ENCODE measurements at regions not wholly inside any gene's neighbourhood (a gene's known extent, or its start where the extent isn't known, plus 50 kb on each side); places are given as distances from the start of the nearest gene placed in this dataset.

DNA sequence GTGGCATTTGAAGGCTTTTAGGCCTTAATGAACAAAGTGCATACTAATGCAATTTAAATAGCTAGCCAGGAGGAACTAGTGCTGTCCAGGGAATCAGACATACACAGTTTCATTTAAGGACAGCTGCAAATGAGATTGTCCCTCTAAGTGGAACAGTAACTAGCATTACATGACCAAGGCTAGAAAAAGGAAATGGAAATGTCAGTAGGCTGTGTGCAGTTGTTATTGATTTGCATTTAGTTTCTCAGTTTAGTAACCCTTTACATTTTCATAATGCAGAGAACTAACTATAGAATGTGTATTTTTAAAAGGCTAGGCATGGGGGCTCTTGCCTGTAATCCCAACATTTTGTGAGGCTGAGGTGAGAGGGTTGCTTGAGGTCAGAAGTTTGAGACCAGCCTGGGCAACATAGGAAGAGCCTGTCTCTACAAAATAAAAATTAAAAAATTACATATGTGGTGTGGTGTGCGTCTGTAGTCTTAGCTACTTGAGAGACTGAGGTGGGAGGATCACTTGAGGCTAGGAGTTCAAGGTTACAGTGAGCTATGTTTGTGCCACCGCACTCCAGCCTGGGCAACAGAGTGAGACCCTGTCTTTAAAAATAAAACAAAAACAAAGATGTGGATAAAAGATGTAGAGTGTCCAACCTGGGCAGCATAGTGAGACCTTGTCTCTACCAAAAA lies 468.0 kb downstream of the UTRN start:
- Histone ChIP-seq H3K79me2 (ENCODE audit: insufficient read depth, low read length) (no peaks in the 10 kb centered on the region), H4K20me1 (ENCODE audit: insufficient read depth, low read length) (no peaks in the 10 kb centered on the region), H3K4me3 (replicated peaks in 1 of 3; ENCODE audit: insufficient read depth in 1 of 3, low read depth in 2 of 3, low read length in 3 of 3) (no peak overlapping the region), H2AFZ (ENCODE audit: low read length) (no peak overlapping the region), H3K27ac (ENCODE audit: extremely low read length, insufficient read depth, low read length) (no peak overlapping the region), H3K4me2 (ENCODE audit: low read depth, low read length) (no peak overlapping the region), H3K36me3 (replicated peaks in 1 of 2; ENCODE audit: control insufficient read depth in 1 of 2, insufficient read depth in 2 of 2, low read length in 2 of 2) (peaks cover 15 to 60% of the 10 kb centered on the region in 2 experiments), H3K4me1 (ENCODE audit: insufficient read depth, low read length) (no peaks in the 10 kb centered on the region), H3K9ac (ENCODE audit: insufficient read depth, low read depth, low read length) (no peak overlapping the region), H3K9me3 (ENCODE audit: low read length) (no peaks in the 10 kb centered on the region), H3K27me3 (ENCODE audit: control insufficient read depth in 1 of 2, insufficient read depth in 2 of 2, low read length in 2 of 2) (no peaks in the 10 kb centered on the region)
- no peak for ATAC-seq
- POLR2A ChIA-PET = no interaction called here
- no peak for DNase-seq (ENCODE audit: low spot score)
- TF ChIP-seq ZNF737 (CRISPR knock-in tag; IDR thresholded peaks at IDR 0.05; ENCODE audit: borderline replicate concordance) (no peak), SMAD1 (CRISPR knock-in tag; IDR thresholded peaks at IDR 0.05; ENCODE audit: borderline replicate concordance, low read depth) (no peak), MAFK (conservative IDR thresholded peaks at IDR 0.05 in 1 of 2, IDR thresholded peaks at IDR 0.05 in 1 of 2; ENCODE audit: low read length in 2 of 2) (0 out of 4 replicates have a peak, but pooled peaks have one; percentile 4 to 32), ZNF841 (CRISPR knock-in tag; IDR thresholded peaks at IDR 0.05; ENCODE audit: borderline replicate concordance) (no peak), ASH2L (IDR thresholded peaks at IDR 0.05; ENCODE audit: insufficient read length, low read depth, low read length) (no peak), ZNF121 (CRISPR knock-in tag; IDR thresholded peaks at IDR 0.05) (peak; percentile 50; the same call in 1 of the 2 replicates), ZNF232 (CRISPR knock-in tag; IDR thresholded peaks at IDR 0.05; ENCODE audit: borderline replicate concordance) (no peak), ZNF772 (CRISPR knock-in tag; IDR thresholded peaks at IDR 0.05) (no peak)
- CTCF ChIA-PET (ENCODE audit: low intra/inter-chr PET ratio, low total read pairs) = no interaction called here
- intact Hi-C loops (cut with micrococcal nuclease; ENCODE audit: unreplicated experiment) (no loop called here), in situ Hi-C loops (cut with HindIII; ENCODE audit: extremely low pct_ligation_motif_present, low pct_unique_long_range_greater_than_20kb) (no loop called here)
- WGBS (ENCODE audit: low lambda C conversion rate) = 98% methylated on average over 2 of the region's 2 CpGs
- no peak for FAIRE-seq
- BruUV-seq (replicated peaks) = no TSS peak

DNA sequence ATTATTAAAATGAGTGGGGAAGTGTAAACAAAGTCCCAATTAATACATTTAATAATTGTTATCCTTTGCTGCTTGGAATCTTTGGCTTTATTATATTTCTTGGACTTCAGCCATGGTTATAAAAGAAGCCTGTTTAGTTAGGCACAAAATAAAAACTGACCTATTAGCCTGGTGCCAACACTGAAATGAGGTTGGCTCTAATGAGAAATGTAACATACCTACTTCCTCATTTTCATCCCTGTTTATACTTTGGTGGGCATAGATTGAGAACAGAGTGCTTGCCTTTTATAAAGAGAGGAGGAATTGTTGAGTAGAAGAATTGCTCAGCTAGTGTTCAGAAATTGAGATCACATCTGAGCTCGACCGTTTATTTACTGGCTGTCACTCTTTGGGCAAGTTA lies 471.3 kb downstream of the UTRN start:
- Histone ChIP-seq H3K36me3 (replicated peaks in 1 of 2; ENCODE audit: control insufficient read depth in 1 of 2, insufficient read depth in 2 of 2, low read length in 2 of 2) (peaks cover 9 to 50% of the 10 kb centered on the region in 2 experiments), H3K27me3 (ENCODE audit: control insufficient read depth in 1 of 2, insufficient read depth in 2 of 2, low read length in 2 of 2) (no peaks in the 10 kb centered on the region), H3K79me2 (ENCODE audit: insufficient read depth, low read length) (no peaks in the 10 kb centered on the region), H2AFZ (ENCODE audit: low read length) (no peak overlapping the region), H3K4me2 (ENCODE audit: low read depth, low read length) (no peak overlapping the region), H3K4me3 (replicated peaks in 1 of 3; ENCODE audit: insufficient read depth in 1 of 3, low read depth in 2 of 3, low read length in 3 of 3) (no peak overlapping the region), H4K20me1 (ENCODE audit: insufficient read depth, low read length) (no peaks in the 10 kb centered on the region), H3K9me3 (ENCODE audit: low read length) (no peaks in the 10 kb centered on the region), H3K4me1 (ENCODE audit: insufficient read depth, low read length) (no peaks in the 10 kb centered on the region), H3K27ac (ENCODE audit: extremely low read length, insufficient read depth, low read length) (no peak overlapping the region), H3K9ac (ENCODE audit: insufficient read depth, low read depth, low read length) (no peak overlapping the region)
- in situ Hi-C loops (cut with HindIII; ENCODE audit: extremely low pct_ligation_motif_present, low pct_unique_long_range_greater_than_20kb) = no loop called here
- WGBS (ENCODE audit: low lambda C conversion rate) = 78% methylated on average over 2 of the region's 2 CpGs
- CTCF ChIA-PET (ENCODE audit: low intra/inter-chr PET ratio, low total read pairs) = no interaction called here
- intact Hi-C loops (cut with micrococcal nuclease; ENCODE audit: unreplicated experiment) = no loop called here
- no peak for DNase-seq (ENCODE audit: low spot score)
- POLR2A ChIA-PET = no interaction called here
- no peak for FAIRE-seq
- no peak for ATAC-seq
- BruUV-seq (replicated peaks) = no TSS peak
- no peak for TF ChIP-seq ZNF564 (CRISPR knock-in tag; IDR thresholded peaks at IDR 0.05)
- TF ChIP-seq, protein P1, sequence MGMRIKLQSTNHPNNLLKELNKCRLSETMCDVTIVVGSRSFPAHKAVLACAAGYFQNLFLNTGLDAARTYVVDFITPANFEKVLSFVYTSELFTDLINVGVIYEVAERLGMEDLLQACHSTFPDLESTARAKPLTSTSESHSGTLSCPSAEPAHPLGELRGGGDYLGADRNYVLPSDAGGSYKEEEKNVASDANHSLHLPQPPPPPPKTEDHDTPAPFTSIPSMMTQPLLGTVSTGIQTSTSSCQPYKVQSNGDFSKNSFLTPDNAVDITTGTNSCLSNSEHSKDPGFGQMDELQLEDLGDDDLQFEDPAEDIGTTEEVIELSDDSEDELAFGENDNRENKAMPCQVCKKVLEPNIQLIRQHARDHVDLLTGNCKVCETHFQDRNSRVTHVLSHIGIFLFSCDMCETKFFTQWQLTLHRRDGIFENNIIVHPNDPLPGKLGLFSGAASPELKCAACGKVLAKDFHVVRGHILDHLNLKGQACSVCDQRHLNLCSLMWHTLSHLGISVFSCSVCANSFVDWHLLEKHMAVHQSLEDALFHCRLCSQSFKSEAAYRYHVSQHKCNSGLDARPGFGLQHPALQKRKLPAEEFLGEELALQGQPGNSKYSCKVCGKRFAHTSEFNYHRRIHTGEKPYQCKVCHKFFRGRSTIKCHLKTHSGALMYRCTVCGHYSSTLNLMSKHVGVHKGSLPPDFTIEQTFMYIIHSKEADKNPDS (CRISPR knock-in tag; IDR thresholded peaks at IDR 0.05) = no peak
- TF ChIP-seq, protein P2, sequence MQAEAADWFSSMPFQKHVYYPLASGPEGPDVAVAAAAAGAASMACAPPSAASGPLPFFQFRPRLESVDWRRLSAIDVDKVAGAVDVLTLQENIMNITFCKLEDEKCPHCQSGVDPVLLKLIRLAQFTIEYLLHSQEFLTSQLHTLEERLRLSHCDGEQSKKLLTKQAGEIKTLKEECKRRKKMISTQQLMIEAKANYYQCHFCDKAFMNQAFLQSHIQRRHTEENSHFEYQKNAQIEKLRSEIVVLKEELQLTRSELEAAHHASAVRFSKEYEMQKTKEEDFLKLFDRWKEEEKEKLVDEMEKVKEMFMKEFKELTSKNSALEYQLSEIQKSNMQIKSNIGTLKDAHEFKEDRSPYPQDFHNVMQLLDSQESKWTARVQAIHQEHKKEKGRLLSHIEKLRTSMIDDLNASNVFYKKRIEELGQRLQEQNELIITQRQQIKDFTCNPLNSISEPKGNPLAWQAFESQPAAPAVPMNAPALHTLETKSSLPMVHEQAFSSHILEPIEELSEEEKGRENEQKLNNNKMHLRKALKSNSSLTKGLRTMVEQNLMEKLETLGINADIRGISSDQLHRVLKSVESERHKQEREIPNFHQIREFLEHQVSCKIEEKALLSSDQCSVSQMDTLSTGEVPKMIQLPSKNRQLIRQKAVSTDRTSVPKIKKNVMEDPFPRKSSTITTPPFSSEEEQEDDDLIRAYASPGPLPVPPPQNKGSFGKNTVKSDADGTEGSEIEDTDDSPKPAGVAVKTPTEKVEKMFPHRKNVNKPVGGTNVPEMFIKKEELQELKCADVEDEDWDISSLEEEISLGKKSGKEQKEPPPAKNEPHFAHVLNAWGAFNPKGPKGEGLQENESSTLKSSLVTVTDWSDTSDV (CRISPR knock-in tag; IDR thresholded peaks at IDR 0.05) = no peak
- TF ChIP-seq, protein P3, sequence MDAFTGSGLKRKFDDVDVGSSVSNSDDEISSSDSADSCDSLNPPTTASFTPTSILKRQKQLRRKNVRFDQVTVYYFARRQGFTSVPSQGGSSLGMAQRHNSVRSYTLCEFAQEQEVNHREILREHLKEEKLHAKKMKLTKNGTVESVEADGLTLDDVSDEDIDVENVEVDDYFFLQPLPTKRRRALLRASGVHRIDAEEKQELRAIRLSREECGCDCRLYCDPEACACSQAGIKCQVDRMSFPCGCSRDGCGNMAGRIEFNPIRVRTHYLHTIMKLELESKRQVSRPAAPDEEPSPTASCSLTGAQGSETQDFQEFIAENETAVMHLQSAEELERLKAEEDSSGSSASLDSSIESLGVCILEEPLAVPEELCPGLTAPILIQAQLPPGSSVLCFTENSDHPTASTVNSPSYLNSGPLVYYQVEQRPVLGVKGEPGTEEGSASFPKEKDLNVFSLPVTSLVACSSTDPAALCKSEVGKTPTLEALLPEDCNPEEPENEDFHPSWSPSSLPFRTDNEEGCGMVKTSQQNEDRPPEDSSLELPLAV (CRISPR knock-in tag; conservative IDR thresholded peaks at IDR 0.05; ENCODE audit: low read depth) = no peak

All from HepG2 (cell line).